ENCODE measurements at regions not wholly inside any gene's neighbourhood (a gene's known extent, or its start where the extent isn't known, plus 50 kb on each side); places are given as distances from the start of the nearest gene placed in this dataset.

GRCh38 chr1:195962051-195962450, 646.2 kb downstream of the KCNT2 start:
- Histone ChIP-seq H3K4me2 (ENCODE audit: low read length) (no peak overlapping the region), H3K27me3 (ENCODE audit: control insufficient read depth, low read length) (no peaks in the 10 kb centered on the region), H3K4me1 (ENCODE audit: control insufficient read depth, low read length) (no peaks in the 10 kb centered on the region), H3K36me3 (ENCODE audit: control insufficient read depth, low read length) (no peaks in the 10 kb centered on the region), H3K27ac (ENCODE audit: low read depth, low read length) (no peak overlapping the region), H3K79me2 (ENCODE audit: control insufficient read depth, low read length) (no peaks in the 10 kb centered on the region), H3K4me3 (ENCODE audit: low read length) (no peak overlapping the region), H3K9me2 (replicated peaks; ENCODE audit: control insufficient read depth, low read length) (peaks cover 2% of the 10 kb centered on the region; the same call in 1 of the 2 replicates), H3K9me3 (ENCODE audit: control insufficient read depth, insufficient read depth, low read length) (no peaks in the 10 kb centered on the region), H3F3A (ENCODE audit: control insufficient read depth, insufficient read depth) (no peaks in the 10 kb centered on the region), H4K20me1 (ENCODE audit: control insufficient read depth, insufficient read depth, low read depth, low read length) (no peaks in the 10 kb centered on the region)
- TF ChIP-seq EZH2phosphoT487 (IDR thresholded peaks at IDR 0.05; ENCODE audit: borderline replicate concordance, low read length): no peak
- TF ChIP-seq CTCF (IDR thresholded peaks at IDR 0.05; ENCODE audit: low read depth, low read length, poor library complexity, severe bottlenecking): no peak

- Histone ChIP-seq H3K79me2 (ENCODE audit: control insufficient read depth, low read length) (no peaks in the 10 kb centered on the region), H4K20me1 (ENCODE audit: control insufficient read depth, insufficient read depth, low read depth, low read length) (no peaks in the 10 kb centered on the region), H3K4me2 (ENCODE audit: low read length) (no peak overlapping the region), H3F3A (ENCODE audit: control insufficient read depth, insufficient read depth) (no peaks in the 10 kb centered on the region), H3K27me3 (ENCODE audit: control insufficient read depth, low read length) (no peaks in the 10 kb centered on the region), H3K27ac (ENCODE audit: low read depth, low read length) (no peak overlapping the region), H3K4me1 (ENCODE audit: control insufficient read depth, low read length) (no peaks in the 10 kb centered on the region), H3K36me3 (ENCODE audit: control insufficient read depth, low read length) (no peaks in the 10 kb centered on the region), H3K9me3 (ENCODE audit: control insufficient read depth, insufficient read depth, low read length) (no peaks in the 10 kb centered on the region), H3K9me2 (replicated peaks; ENCODE audit: control insufficient read depth, low read length) (peaks cover 2% of the 10 kb centered on the region; the same call in 1 of the 2 replicates), H3K4me3 (ENCODE audit: low read length) (no peak overlapping the region)
- no peak for TF ChIP-seq CTCF (IDR thresholded peaks at IDR 0.05; ENCODE audit: low read depth, low read length, poor library complexity, severe bottlenecking)
- no peak for TF ChIP-seq EZH2phosphoT487 (IDR thresholded peaks at IDR 0.05; ENCODE audit: borderline replicate concordance, low read length)
These were observed 647.7 kb downstream of the KCNT2 start for GRCh38 chr1:195960580-195960979.

DNA sequence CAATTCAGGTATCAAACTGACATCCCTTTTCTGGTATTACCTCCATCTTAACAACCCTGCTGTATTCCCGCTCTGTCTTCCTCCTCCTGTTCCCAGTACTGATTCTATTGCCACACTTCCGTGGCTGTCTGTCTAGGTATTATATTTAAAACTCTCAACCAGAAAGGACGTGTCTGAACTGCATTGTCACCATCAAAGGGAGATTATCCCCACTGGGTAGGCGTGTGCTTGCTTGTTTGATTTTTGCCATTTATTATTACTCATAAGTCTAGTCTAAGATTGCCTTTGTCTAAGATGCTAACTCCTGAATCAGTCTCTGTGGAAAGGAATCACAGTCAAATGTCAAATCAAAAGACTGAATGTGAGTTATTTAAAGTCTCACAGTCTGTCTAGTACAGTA, 650.1 kb downstream of the KCNT2 start:
- H3F3A ChIP-seq (ENCODE audit: control insufficient read depth, insufficient read depth): no peaks in the 10 kb centered on the region
- H3K27me3 ChIP-seq (ENCODE audit: control insufficient read depth, low read length): no peaks in the 10 kb centered on the region
- H3K9me3 ChIP-seq (ENCODE audit: control insufficient read depth, insufficient read depth, low read length): no peaks in the 10 kb centered on the region
- H3K4me3 ChIP-seq (ENCODE audit: low read length): no peak overlapping the region
- H4K20me1 ChIP-seq (ENCODE audit: control insufficient read depth, insufficient read depth, low read depth, low read length): no peaks in the 10 kb centered on the region
- no peaks in the 10 kb centered on the region for H3K79me2 ChIP-seq (ENCODE audit: control insufficient read depth, low read length)
- no peaks in the 10 kb centered on the region for H3K4me1 ChIP-seq (ENCODE audit: control insufficient read depth, low read length)
- peaks cover 2% of the 10 kb centered on the region; the same call in 1 of the 2 replicates for H3K9me2 ChIP-seq (replicated peaks; ENCODE audit: control insufficient read depth, low read length)
- no peak overlapping the region for H3K4me2 ChIP-seq (ENCODE audit: low read length)
- H3K36me3 ChIP-seq (ENCODE audit: control insufficient read depth, low read length): no peaks in the 10 kb centered on the region
- TF ChIP-seq CTCF (IDR thresholded peaks at IDR 0.05; ENCODE audit: low read depth, low read length, poor library complexity, severe bottlenecking) (no peak), EZH2phosphoT487 (IDR thresholded peaks at IDR 0.05; ENCODE audit: borderline replicate concordance, low read length) (no peak)
- H3K27ac ChIP-seq (ENCODE audit: low read depth, low read length): no peak overlapping the region
